ENCODE measurements at regions not wholly inside any gene's neighbourhood (a gene's known extent, or its start where the extent isn't known, plus 50 kb on each side); places are given as distances from the start of the nearest gene placed in this dataset.

GRCh38 chr2:176760439-176760838 lies 452.2 kb upstream of the HNRNPA3 start:
- no peak for DNase-seq
- ATAC-seq, result no peak
- H3K27ac ChIP-seq (ENCODE audit: low read length), result no peak overlapping the region
- WGBS, result 97% methylated on average over 4 of the region's 4 CpGs
- no peaks in the 10 kb centered on the region for H3K4me1 ChIP-seq (ENCODE audit: control insufficient read depth, insufficient read depth, low read length)
- no peak overlapping the region for H3K4me3 ChIP-seq (ENCODE audit: low read length)
- H3K9me3 ChIP-seq (ENCODE audit: control insufficient read depth, low read length), result no peaks in the 10 kb centered on the region
- no peaks in the 10 kb centered on the region for H3K27me3 ChIP-seq (ENCODE audit: control insufficient read depth, insufficient read depth)
- intact Hi-C loops (cut with DNase I), result no loop called here

GRCh38 chr2:176763130-176763529 lies 449.5 kb upstream of the HNRNPA3 start:
- H3K4me3 ChIP-seq (ENCODE audit: low read length), result no peak overlapping the region
- no peak for ATAC-seq
- 59% methylated on average over 2 of the region's 2 CpGs for WGBS
- no peak overlapping the region for H3K27ac ChIP-seq (ENCODE audit: low read length)
- no peaks in the 10 kb centered on the region for H3K27me3 ChIP-seq (ENCODE audit: control insufficient read depth, insufficient read depth)
- H3K4me1 ChIP-seq (ENCODE audit: control insufficient read depth, insufficient read depth, low read length), result no peaks in the 10 kb centered on the region
- no peaks in the 10 kb centered on the region for H3K9me3 ChIP-seq (ENCODE audit: control insufficient read depth, low read length)
- DNase-seq, result no peak
- intact Hi-C loops (cut with DNase I), result no loop called here

DNA sequence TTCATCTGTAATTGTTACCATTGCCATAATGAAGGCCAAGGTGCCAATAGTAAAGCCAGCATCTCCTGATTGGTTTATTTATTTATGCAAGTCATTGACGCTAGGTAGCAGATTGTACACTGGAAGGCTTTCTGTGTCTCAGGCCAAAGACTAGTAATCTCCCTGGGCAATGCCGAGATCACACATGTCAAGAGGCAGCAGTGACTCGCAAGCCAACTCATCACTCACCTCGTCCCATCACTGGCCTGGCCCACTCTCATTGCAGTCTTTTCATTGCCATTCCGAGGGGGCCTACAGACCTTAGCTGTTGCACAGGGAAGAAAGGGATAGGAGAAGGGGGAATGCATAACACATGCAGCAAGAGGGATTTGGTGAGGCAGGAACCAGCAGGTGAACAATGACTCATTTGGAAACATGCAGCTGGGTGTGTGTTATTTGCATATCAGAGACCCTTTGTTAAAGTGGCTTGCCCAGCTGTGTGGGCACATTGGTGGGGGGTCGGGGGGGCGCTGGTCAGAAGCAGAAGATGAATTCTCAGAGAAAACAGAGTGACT lies 448.7 kb upstream of the HNRNPA3 start:
- peak in 1 of 2 donors; percentile 55 for ATAC-seq

DNA sequence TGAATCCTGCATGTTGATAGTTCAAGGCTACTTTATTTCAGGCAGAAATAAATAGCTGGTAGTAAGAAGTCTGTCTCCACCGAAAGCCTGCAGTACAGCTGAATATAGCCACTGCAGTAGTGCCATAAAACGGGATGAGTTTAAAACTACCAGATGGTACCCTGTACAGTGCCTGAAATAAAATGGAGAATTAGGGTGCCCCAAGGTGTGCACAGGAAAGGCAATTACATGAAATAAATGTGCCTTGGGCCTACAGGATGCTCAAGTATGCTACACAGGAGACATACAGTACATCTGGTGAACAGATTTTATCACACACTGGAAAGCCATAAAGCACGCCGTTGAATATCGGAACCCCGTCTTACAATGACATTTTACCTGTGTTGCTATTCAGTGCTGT lies 447.7 kb upstream of the HNRNPA3 start:
- peaks cover 3% of the 10 kb centered on the region for H3K4me1 ChIP-seq (ENCODE audit: control insufficient read depth, insufficient read depth, low read length)
- no peaks in the 10 kb centered on the region for H3K27me3 ChIP-seq (ENCODE audit: control insufficient read depth, insufficient read depth)
- intact Hi-C loops (cut with DNase I), result no loop called here
- no peaks in the 10 kb centered on the region for H3K9me3 ChIP-seq (ENCODE audit: control insufficient read depth, low read length)
- 93% methylated on average over 6 of the region's 6 CpGs for WGBS
- H3K4me3 ChIP-seq (ENCODE audit: low read length), result no peak overlapping the region
- DNase-seq (no peak), ATAC-seq (no peak)
- no peak overlapping the region for H3K27ac ChIP-seq (ENCODE audit: low read length)

More for the DNA sequence above, 448.7 kb upstream of the HNRNPA3 start:
- peak in 1 of 3 donors; percentile 45 for DNase-seq
- WGBS, result 56% methylated on average over 7 of the region's 7 CpGs
- Histone ChIP-seq H3K4me3 (ENCODE audit: low read length) (no peak overlapping the region), H3K27ac (ENCODE audit: low read length) (no peak overlapping the region), H3K4me1 (ENCODE audit: control insufficient read depth, insufficient read depth, low read length) (no peaks in the 10 kb centered on the region), H3K9me3 (ENCODE audit: control insufficient read depth, low read length) (no peaks in the 10 kb centered on the region), H3K27me3 (ENCODE audit: control insufficient read depth, insufficient read depth) (no peaks in the 10 kb centered on the region)
- intact Hi-C loops (cut with DNase I), result no loop called here

DNA sequence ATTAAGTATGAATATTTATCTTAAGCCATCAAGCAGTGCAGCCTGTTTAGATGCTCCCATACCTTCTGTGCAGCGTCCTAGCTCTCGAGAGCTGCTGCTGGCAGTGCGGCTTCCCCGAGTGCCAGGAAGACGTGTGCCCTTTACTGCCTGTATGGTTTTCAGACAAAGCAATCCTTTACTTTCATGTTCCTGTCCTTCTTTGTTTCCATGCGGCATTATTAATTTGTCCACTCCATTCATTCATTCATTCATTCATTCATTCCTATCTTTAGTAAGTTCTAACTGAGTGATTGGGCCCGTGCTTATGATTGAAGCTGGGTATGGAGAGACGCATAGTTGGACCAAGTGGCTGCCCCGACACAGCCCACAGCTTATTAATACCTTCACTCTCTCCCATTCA lies 446.6 kb upstream of the HNRNPA3 start:
- intact Hi-C loops (cut with DNase I), result no loop called here
- 94% methylated on average over 9 of the region's 9 CpGs for WGBS
- ATAC-seq (no peak), DNase-seq (no peak)
- H3K9me3 ChIP-seq (ENCODE audit: control insufficient read depth, low read length), result no peaks in the 10 kb centered on the region
- H3K27me3 ChIP-seq (ENCODE audit: control insufficient read depth, insufficient read depth), result no peaks in the 10 kb centered on the region
- H3K4me1 ChIP-seq (ENCODE audit: control insufficient read depth, insufficient read depth, low read length), result peaks cover 3% of the 10 kb centered on the region
- H3K4me3 ChIP-seq (ENCODE audit: low read length), result no peak overlapping the region
- no peak overlapping the region for H3K27ac ChIP-seq (ENCODE audit: low read length)

- Histone ChIP-seq H3K27ac (ENCODE audit: low read length) (no peak overlapping the region), H3K27me3 (ENCODE audit: control insufficient read depth, insufficient read depth) (no peaks in the 10 kb centered on the region), H3K4me1 (ENCODE audit: control insufficient read depth, insufficient read depth, low read length) (peaks cover 3% of the 10 kb centered on the region), H3K4me3 (ENCODE audit: low read length) (no peak overlapping the region), H3K9me3 (ENCODE audit: control insufficient read depth, low read length) (no peaks in the 10 kb centered on the region)
- intact Hi-C loops (cut with DNase I), result no loop called here
- ATAC-seq (no peak), DNase-seq (no peak)
- WGBS, result 61% methylated on average over 1 of the region's 1 CpG
These were observed 444.4 kb upstream of the HNRNPA3 start for GRCh38 chr2:176768185-176768584.

DNA sequence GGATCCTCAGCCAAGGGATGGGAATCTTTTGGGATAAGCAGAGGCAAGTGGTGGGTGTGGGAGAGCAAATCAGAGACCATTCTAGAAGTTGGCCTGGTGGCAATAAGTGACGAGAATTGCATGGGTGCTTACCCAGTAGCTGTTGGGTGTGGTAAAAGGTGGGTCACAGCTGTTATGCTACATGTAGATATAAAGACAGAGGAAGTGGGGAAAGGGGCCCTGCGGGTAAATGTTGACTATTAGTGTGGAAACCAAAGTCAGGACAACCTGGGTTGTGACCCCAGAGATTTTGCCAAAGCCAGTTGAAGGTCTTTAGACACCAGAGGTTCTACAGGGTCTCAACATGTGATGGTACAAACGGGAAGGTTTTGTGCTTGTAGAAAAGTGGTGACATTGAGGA lies 443.6 kb upstream of the HNRNPA3 start:
- intact Hi-C loops (cut with DNase I), result no loop called here
- no peak for DNase-seq
- no peak overlapping the region for H3K27ac ChIP-seq (ENCODE audit: low read length)
- H3K4me3 ChIP-seq (ENCODE audit: low read length), result no peak overlapping the region
- 71% methylated on average over 3 of the region's 3 CpGs for WGBS
- ATAC-seq, result no peak
- H3K9me3 ChIP-seq (ENCODE audit: control insufficient read depth, low read length), result no peaks in the 10 kb centered on the region
- H3K27me3 ChIP-seq (ENCODE audit: control insufficient read depth, insufficient read depth), result no peaks in the 10 kb centered on the region
- H3K4me1 ChIP-seq (ENCODE audit: control insufficient read depth, insufficient read depth, low read length), result peaks cover 3% of the 10 kb centered on the region

- peaks cover 3% of the 10 kb centered on the region for H3K4me1 ChIP-seq (ENCODE audit: control insufficient read depth, insufficient read depth, low read length)
- H3K4me3 ChIP-seq (ENCODE audit: low read length), result no peak overlapping the region
- intact Hi-C loops (cut with DNase I), result no loop called here
- H3K9me3 ChIP-seq (ENCODE audit: control insufficient read depth, low read length), result no peaks in the 10 kb centered on the region
- ATAC-seq (no peak), DNase-seq (no peak)
- H3K27ac ChIP-seq (ENCODE audit: low read length), result peak overlapping the region; percentile 35
- no peaks in the 10 kb centered on the region for H3K27me3 ChIP-seq (ENCODE audit: control insufficient read depth, insufficient read depth)
- WGBS, result 62% methylated on average over 6 of the region's 6 CpGs
These were observed 442.9 kb upstream of the HNRNPA3 start for GRCh38 chr2:176769499-176770370.

DNA sequence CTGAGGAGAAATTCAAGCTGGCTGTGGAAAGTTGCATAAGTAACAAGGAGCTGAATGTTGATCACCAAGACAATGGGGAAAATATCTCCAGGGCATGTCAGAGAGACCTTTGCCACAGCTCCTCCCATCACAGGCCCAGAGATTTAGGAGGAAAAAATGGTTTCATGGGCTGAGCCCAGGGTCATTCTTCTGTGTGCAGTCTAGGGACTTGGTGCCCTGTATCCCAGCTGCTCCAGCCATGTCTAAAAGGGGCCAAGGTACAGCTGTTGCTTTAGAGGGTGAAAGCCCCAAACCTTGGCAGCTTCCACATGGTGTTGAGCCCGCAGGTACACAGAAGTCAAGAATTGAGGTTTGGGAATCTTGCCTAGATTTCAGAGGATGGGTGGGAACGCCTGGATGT lies 439.8 kb upstream of the HNRNPA3 start:
- no peaks in the 10 kb centered on the region for H3K27me3 ChIP-seq (ENCODE audit: control insufficient read depth, insufficient read depth)

DNA sequence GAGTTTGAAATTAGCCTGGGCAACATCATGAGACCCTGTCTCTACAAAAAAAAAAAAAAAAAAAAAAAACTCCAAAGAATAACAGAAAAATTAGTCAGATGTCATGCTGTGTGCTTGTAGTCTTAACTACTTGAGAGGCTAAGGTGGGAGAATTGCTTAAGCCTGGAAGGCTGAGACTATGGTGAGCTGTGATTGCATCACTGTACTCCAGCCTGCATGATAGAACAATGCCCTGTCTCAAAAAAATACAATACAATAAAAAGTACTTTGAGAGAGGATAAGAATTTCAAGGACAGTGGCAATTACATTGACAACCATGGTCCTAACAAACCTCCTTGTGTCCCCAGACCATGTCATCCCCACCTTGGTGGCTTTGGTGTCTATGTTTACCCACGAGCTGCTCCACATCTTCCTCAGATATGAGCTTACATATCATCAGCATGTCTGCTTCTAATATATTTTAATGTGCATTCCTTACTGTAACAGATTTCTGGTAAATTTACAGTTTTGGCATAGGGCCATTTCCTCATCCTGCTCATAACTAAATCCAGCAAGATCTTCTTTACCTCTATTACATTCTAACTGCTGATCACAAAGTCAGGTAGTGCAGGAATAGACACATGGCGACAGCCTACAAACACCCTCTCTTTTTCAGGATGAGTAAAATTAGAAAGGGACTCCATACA lies 437.7 kb upstream of the HNRNPA3 start:
- Histone ChIP-seq H3K4me3 (ENCODE audit: low read length) (no peak overlapping the region), H3K9me3 (ENCODE audit: control insufficient read depth, low read length) (no peaks in the 10 kb centered on the region), H3K27ac (ENCODE audit: low read length) (no peak overlapping the region), H3K4me1 (ENCODE audit: control insufficient read depth, insufficient read depth, low read length) (no peaks in the 10 kb centered on the region), H3K27me3 (ENCODE audit: control insufficient read depth, insufficient read depth) (no peaks in the 10 kb centered on the region)
- no peak for ATAC-seq
- WGBS, result 86% methylated on average over 2 of the region's 2 CpGs
- intact Hi-C loops (cut with DNase I), result no loop called here
- no peak for DNase-seq

More for the DNA sequence above, 439.8 kb upstream of the HNRNPA3 start:
- DNase-seq, result no peak
- WGBS, result 93% methylated on average over 2 of the region's 2 CpGs
- Histone ChIP-seq H3K4me3 (ENCODE audit: low read length) (no peak overlapping the region), H3K27ac (ENCODE audit: low read length) (no peak overlapping the region), H3K9me3 (ENCODE audit: control insufficient read depth, low read length) (no peaks in the 10 kb centered on the region), H3K4me1 (ENCODE audit: control insufficient read depth, insufficient read depth, low read length) (peaks cover 3% of the 10 kb centered on the region)
- ATAC-seq, result no peak
- intact Hi-C loops (cut with DNase I), result no loop called here

- no peak overlapping the region for H3K4me3 ChIP-seq (ENCODE audit: low read length)
- H3K9me3 ChIP-seq (ENCODE audit: control insufficient read depth, low read length), result no peaks in the 10 kb centered on the region
- H3K4me1 ChIP-seq (ENCODE audit: control insufficient read depth, insufficient read depth, low read length), result no peaks in the 10 kb centered on the region
- intact Hi-C loops (cut with DNase I), result no loop called here
- DNase-seq, result no peak
- ATAC-seq, result no peak
- H3K27ac ChIP-seq (ENCODE audit: low read length), result no peak overlapping the region
- WGBS, result 90% methylated on average over 3 of the region's 3 CpGs
- H3K27me3 ChIP-seq (ENCODE audit: control insufficient read depth, insufficient read depth), result no peaks in the 10 kb centered on the region
These were observed 435.3 kb upstream of the HNRNPA3 start for GRCh38 chr2:176777262-176777661.
